SK-N-MC (cell line): ENCODE measurements at regions not wholly inside any gene's neighbourhood (a gene's known extent, or its start where the extent isn't known, plus 50 kb on each side); places are given as distances from the start of the nearest gene placed in this dataset.

Source experiments
- DNase-seq: peaks from one replicate; pipeline ENCODE4 v3.0.0-alpha.2; 2011; ENCODE audit warnings: low read depth, low spot score
- H3K27ac ChIP-seq: fragments of 200-600 bp; sonication (generic); 2 replicates; pipeline ENCODE4 v1.5.1; 2016; ENCODE audit warnings: mixed run types
- H3K36me3 ChIP-seq: fragments of 200-600 bp; sonication (generic); 2 replicates; pipeline ENCODE4 v1.6.1; 2017; ENCODE audit warnings: antibody characterized with exemption, low read length, mixed read lengths; ENCODE audit not compliant: insufficient read depth
- H3K4me3 ChIP-seq: fragments of 200-600 bp; sonication (generic); 2 replicates; pipeline ENCODE4 v1.5.1; 2016
- H3K9ac ChIP-seq: fragments of 200-600 bp; sonication (generic); 2 replicates; pipeline ENCODE4 v1.8.0; 2017; ENCODE audit warnings: mixed run types, mixed read lengths; ENCODE audit not compliant: insufficient read length
- H3K9me3 ChIP-seq: fragments of 200-600 bp; sonication (generic); 2 replicates; pipeline ENCODE4 v1.6.1; 2017; ENCODE audit warnings: low read depth, mild to moderate bottlenecking, antibody characterized with exemption, low read length, moderate library complexity, mixed read lengths
- EZH2 ChIP-seq: fragments of 200-600 bp; sonication (generic); IDR thresholded peaks from one replicate; pipeline ENCODE4 v1.6.1; 2017; ENCODE audit warnings: antibody characterized with exemption
- FOXP2 ChIP-seq: optimal IDR thresholded peaks from 2 replicates; pipeline ENCODE3; 2011; ENCODE audit warnings: mild to moderate bottlenecking, moderate library complexity; ENCODE audit not compliant: insufficient read depth; ENCODE audit errors: extremely low read length, control extremely low read depth
- POLR2AphosphoS5 ChIP-seq: IDR thresholded peaks from 2 replicates; pipeline ENCODE4 v1.6.1; 2012; ENCODE audit warnings: mild to moderate bottlenecking, low read depth, low read length, borderline replicate concordance

DNA sequence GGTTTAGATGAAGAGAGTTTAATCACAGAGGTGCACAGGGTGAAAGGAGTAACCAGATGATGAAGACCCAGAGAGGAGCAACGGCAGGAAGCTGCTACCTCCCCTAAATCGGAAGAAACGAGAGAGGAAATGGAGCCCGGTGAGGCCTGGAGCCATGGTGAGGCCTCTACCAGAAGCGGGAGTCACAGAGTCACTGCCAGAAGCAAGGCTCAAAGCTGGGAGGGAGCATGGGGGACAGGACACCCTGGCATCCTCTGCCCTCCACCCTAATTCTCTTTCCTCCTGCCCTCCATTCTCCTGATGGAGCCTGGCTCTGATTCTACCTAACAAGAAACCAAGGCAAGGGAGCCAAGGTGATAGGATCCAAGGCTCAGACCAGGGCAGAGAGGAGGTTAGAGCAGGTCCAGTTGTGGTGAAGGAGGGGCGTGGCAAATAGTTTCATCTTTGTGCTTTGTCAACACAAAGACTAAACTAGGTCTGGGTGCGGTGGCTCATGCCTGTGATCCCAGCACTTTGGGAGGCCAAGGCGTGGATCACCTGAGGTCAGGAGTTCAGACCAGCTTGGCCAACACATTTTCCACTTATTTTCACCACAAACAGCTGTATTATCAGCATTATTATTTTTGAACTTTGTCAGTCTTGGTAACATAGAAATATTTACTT, 134.4 kb upstream of the RAI14 start:
- no peak overlapping the region for H3K9ac ChIP-seq
- TF ChIP-seq EZH2 (no peak), FOXP2 (no peak), POLR2AphosphoS5 (no peak)
- no peaks in the 10 kb centered on the region for H3K36me3 ChIP-seq
- H3K4me3 ChIP-seq = no peak overlapping the region
- no peak for DNase-seq
- no peak overlapping the region for H3K27ac ChIP-seq
- H3K9me3 ChIP-seq = no peaks in the 10 kb centered on the region

DNA sequence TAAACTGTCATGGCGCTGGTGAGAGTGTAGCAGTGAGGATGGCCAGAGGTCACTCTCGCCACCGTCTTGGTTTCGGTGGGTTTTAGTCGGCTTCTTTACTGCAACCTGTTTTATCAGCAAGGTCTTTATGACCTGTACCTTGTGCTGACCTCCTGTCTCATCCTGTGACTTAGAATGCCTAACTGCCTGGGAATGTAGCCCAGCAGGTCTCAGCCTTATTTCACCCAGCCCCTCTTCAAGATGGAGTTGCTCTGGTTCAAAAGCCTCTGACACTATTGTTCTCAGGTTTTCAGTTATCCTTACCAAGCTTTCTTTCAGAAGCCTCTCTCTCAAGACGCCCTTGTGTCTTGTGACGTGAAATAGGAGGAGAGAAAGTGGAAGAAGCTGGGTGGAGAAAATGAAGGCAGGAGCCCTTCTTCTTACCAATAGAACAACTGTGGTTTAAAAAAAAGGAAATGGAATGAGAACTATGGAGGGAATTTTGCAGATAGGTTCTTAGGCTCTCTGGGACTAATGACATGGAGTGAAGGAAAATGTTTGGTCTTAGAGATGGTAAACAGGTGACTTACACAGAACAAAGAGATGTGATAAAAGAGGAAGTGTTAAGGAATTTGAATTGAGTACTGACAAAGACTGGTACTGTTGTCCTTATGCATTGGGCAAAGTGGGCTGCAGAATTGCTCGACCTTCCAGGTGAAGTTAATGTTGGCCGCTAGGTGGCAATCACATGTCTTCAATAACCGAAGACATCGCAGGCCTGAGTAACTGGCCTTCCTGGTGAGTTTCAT, 133.3 kb upstream of the RAI14 start:
- no peak for TF ChIP-seq POLR2AphosphoS5
- no peak for TF ChIP-seq FOXP2
- no peak for TF ChIP-seq EZH2
- Histone ChIP-seq H3K36me3 (no peaks in the 10 kb centered on the region), H3K9ac (no peak overlapping the region), H3K27ac (no peak overlapping the region), H3K9me3 (no peaks in the 10 kb centered on the region), H3K4me3 (no peak overlapping the region)
- DNase-seq = peak; percentile 18

DNA sequence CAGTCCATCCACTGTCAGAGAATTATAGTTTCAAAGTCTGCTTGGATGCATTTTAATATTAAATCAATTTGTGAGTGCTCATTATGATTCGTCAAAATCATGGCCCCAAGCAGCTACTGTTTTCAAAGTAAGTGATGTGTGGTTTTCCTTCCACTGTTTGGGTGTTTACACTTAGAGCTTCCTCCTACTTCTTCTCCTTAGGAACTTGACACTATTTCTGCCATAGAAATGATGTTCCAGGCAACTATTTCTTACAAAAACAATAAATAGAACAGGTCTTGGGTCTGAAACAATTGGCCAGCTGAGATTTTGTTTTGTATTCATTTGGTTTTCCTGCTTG, 132.8 kb upstream of the RAI14 start:
- no peak for DNase-seq
- no peak overlapping the region for H3K4me3 ChIP-seq
- no peaks in the 10 kb centered on the region for H3K36me3 ChIP-seq
- no peak overlapping the region for H3K27ac ChIP-seq
- H3K9me3 ChIP-seq = no peaks in the 10 kb centered on the region
- no peak for TF ChIP-seq EZH2
- no peak for TF ChIP-seq POLR2AphosphoS5
- no peak for TF ChIP-seq FOXP2
- H3K9ac ChIP-seq = no peak overlapping the region

DNA sequence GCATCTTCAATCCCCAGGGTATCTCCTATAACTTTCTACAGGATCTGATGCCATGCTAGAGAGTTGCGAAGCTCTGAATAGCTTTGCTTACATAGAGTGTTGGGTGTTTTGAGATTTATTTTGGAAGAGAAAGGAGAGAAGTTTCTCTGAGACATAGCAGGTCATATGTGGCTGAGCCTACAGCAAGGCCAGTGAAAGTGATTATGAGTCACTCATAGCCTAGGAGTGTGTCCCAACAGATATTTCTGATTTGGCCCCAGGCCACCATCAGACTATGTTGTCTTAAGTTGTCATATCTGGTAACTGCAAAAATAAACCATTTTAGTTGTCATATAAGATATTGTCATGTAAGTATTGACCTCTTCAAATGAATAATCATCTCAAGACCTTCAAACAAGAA, 132.0 kb upstream of the RAI14 start:
- Histone ChIP-seq H3K27ac (no peak overlapping the region), H3K4me3 (no peak overlapping the region), H3K9me3 (no peaks in the 10 kb centered on the region), H3K9ac (no peak overlapping the region), H3K36me3 (no peaks in the 10 kb centered on the region)
- DNase-seq = no peak
- TF ChIP-seq EZH2 (no peak), FOXP2 (no peak), POLR2AphosphoS5 (no peak)

DNA sequence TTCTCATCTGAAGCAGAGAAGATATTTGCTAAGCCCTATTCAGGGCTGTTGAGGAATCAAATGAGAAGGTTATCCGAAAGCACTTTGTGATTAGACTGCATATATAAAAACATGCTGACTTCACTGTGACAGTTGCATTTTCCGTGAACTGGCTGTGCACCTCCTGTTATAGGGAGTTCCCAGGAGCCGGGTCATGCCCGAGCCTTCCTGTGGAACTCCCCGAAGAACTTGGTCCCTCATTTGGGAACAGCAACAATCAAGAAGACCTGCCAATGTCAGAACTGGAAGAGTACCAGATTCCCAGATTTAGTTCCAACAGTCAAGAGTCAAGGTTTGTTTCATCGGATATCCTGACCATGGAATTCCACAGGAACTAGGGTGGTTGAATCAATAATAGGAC, 130.4 kb upstream of the RAI14 start:
- Histone ChIP-seq H3K27ac (no peak overlapping the region), H3K36me3 (no peaks in the 10 kb centered on the region), H3K9me3 (no peaks in the 10 kb centered on the region), H3K4me3 (no peak overlapping the region), H3K9ac (no peak overlapping the region)
- TF ChIP-seq FOXP2 (no peak), POLR2AphosphoS5 (no peak), EZH2 (no peak)
- no peak for DNase-seq

DNA sequence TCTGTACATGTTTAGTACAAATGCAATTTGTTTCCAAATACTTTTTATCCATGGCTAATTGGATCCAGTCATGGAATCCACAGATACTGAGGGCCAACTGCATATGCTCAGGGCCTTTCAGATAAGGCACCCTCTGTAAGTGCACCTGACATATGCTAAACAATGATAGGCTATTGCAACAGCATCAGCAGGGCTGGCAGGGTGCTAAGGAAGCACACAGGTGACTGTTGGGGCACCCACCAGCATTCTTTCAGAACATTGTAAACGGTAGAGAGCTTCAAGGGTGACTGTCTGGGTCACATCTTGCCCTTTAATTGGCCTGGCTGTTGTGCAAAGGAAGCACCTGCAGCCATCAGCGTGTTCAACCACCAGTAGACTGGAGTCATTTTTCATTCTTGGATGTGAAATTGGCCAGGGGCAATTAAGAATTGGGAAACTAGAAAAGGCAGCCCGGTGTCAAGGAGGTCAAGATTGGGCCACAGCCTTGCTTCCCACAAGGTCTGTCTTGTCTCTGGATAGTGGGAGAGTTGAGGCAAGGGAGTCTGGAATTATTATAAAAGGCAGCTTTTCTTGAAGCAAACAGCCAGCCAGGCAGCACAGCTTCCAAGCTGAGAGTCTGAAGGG, 129.3 kb upstream of the RAI14 start:
- DNase-seq = no peak
- Histone ChIP-seq H3K27ac (no peak overlapping the region), H3K9me3 (no peaks in the 10 kb centered on the region), H3K9ac (no peak overlapping the region), H3K4me3 (no peak overlapping the region), H3K36me3 (no peaks in the 10 kb centered on the region)
- no peak for TF ChIP-seq EZH2
- TF ChIP-seq FOXP2 = no peak
- no peak for TF ChIP-seq POLR2AphosphoS5

DNA sequence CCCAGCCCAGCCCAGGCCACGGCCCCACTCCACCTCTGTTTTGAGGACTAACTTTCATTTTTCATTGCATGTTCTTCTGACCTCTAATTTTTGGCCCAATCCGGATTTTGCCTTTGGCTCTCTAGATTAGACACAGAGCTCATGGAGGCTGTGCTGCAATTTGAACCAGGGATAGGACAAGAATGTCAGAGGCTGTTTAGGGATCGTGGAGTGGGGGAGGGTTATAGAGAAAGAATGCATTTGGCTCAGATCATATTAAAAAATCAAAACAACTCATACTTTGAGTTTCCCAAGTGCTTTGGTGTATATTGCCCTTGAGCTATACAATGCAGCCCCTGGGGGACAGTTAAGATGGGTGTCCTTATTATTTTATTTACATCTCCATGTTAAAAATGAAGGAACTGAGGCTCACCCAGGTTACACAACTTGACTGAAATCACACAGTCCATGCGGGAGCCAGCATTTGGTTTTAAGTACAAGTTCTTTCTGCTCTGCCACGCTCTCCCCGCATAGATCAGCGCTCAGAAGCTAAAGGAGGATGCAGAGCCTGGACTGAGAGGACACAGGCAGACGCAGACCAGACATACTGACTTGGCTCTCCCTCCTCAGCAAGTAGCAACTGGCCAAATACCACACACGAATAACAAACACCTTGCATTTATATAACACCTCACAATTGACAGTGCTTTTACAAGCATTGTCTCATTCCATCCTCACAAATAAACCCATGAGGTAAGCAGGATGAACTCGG, 126.4 kb upstream of the RAI14 start:
- H3K9ac ChIP-seq = no peak overlapping the region

DNA sequence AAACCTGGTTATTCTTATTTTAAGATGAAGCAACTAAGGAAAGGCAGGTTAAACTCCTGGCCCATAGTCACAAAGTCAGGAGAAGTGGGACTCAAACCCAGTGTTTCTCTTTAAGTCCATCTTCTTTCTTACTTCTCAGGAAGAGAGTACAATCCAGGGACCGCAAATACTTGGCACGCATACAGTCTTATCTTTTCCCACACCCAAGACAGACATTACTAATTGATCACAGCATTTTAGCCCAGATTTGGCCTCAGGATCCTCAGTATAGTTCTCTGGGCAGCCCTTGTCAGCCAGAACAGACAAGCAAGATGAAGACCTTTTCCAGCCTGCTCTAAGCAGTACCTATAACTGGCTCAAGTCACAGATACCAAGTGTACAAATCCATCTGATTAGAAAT, 125.5 kb upstream of the RAI14 start:
- H3K9me3 ChIP-seq = no peaks in the 10 kb centered on the region
- H3K4me3 ChIP-seq = no peak overlapping the region
- DNase-seq = no peak
- no peaks in the 10 kb centered on the region for H3K36me3 ChIP-seq
- TF ChIP-seq POLR2AphosphoS5 = no peak
- TF ChIP-seq EZH2 = no peak
- H3K27ac ChIP-seq = no peak overlapping the region
- no peak overlapping the region for H3K9ac ChIP-seq

More for the DNA sequence above, 126.4 kb upstream of the RAI14 start:
- H3K27ac ChIP-seq = no peak overlapping the region
- no peaks in the 10 kb centered on the region for H3K36me3 ChIP-seq
- no peak for TF ChIP-seq EZH2
- H3K9me3 ChIP-seq = no peaks in the 10 kb centered on the region
- no peak overlapping the region for H3K4me3 ChIP-seq
- DNase-seq = no peak
